GM21717 (cell line): ENCODE measurements at regions not wholly inside any gene's neighbourhood (a gene's known extent, or its start where the extent isn't known, plus 50 kb on each side); places are given as distances from the start of the nearest gene placed in this dataset.

Source experiments
- ATAC-seq: cut with Tn5 transposase; IDR thresholded peaks from one replicate; pipeline ENCODE4 v1.9.1; 2021; ENCODE audit warnings: mild to moderate bottlenecking, moderate library complexity; ENCODE audit not compliant: unreplicated experiment

DNA sequence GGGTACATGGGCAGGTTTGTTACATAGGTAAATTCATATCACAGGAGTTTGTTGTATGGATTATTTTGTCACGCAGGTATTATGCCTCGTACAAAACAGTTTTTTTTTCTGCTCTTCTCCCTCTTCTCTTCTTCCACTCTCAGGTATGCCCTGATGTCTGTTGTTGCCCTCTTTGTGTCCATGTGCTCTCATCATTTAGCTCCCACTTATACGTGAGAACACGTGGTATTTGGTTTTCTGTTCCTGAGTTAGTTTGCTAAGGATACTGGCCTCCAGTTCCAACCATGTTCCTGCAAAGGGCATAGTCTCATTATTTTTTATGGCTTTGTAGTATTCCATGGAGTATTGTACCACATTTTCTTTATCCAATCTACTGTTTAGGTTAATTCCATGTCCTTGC is 65.7 kb downstream of the UNC5CL start:
- no peak for ATAC-seq

DNA sequence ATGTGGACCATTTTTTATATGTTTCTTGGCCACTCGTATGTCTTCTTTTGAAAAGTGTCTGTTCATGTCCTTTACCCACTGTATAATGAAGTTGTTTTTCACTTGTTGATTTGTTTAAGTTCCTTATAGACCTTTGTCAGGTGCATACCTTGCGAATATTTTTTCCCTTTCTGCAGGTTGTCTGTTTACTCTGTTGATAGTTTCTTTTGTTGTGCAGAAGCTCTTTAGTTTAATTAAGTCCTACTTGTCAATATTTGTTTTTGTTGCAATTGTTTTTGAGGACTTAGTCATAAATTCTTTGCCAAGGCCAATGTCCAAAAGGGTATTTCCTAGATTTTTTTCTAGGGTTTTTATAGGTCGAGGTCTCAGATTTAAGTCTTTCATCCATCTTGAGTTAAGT is 66.2 kb downstream of the UNC5CL start:
- ATAC-seq = no peak

DNA sequence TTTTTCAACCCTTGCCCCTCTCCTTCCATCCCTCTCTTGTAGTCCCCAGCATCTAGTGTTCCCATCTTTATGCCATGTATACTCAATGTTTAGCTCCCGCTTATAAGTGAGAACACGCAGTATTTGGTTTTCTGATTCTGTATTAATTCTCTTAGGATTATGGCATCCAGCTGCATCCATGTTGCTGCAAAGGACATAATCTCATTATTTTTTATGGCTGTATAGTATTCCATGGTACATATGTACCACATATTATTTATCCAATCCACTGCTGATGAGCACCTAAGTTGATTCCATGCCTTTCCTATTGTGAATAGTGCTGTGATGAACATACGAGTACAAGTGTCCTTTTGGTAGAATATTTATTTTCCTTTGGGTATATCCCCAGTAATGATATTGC is 66.8 kb downstream of the UNC5CL start:
- no peak for ATAC-seq

DNA sequence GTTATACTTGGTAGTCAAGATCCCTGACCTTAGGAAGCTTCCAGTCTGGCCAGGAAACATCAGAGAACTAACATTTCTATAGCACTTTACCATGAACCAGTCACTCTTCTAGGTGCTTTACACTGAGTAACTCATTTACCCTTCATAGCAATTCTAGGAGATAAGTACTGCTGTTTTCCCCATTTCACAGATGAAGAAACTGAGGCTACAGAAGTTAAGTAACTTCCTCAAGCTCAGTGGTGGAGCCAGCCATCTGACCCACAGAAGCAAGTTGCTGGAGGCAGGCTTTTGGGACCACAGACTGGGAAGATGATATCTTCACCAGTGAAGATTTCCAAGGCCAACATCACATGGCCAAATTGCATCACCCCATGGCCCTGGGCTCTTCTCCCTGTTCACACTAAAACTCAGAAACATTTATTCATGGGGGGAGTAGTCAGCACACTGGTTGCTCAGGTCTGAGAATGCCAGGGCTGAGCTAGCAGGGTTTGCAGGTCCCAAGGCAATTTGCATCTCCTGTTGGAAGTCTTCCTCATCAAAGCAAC is 70.3 kb downstream of the UNC5CL start:
- no peak for ATAC-seq

DNA sequence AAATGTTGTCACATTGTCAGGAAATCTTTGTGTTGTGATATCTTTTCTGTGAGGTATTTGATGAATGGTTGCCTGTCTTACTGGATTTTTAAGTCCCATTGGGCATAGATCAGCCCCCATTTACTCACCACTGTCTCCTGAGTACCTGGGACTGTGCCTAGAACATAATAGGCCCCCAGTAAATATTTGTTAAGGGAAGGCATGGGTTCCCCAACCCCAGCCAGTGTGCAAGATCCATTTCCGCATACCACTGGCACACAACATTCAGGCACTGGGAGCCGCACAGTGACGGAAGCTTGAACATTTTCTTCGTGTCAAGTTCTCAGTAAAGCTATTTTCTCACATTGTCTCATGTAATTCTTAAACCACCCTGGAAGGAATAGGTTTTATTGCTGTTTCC is 72.2 kb downstream of the UNC5CL start:
- no peak for ATAC-seq

DNA sequence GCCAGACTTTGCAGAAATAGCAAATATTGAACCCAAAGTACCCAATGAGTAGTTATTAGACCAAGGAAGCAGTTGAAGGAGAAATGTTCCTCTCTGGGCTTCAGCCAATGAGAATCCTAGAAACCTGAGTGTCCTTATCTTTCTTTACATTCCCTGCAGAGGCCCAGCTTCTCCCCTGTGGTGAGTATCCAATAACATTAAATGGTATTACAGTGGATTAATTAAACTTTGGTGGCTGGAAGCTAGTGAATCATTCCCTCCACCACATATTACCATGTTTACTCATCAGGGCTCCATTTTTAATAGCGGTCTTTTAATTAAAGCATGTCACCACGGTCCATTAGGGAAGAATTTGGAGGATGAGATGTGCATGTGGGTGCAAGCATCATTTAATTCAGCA is 74.0 kb downstream of the UNC5CL start:
- ATAC-seq = no peak

DNA sequence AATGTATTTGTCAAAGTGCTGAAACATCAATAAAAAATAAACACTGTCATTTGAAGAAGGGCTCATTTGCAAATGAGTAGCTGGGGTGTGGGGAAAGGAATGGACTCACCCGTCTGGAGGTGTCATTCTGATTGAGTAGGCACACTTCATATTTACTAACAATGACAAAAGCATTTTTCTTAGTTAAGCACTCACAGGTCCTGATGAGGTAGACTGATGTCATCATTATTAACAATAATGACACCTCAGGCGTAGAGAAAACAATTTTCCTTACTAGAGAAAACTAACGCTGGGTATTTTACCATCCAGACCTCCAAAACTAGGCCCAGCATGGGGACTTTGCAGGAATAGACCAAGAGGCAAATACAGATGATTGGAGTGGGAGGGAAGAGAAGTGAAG is 76.0 kb downstream of the UNC5CL start:
- ATAC-seq = no peak

DNA sequence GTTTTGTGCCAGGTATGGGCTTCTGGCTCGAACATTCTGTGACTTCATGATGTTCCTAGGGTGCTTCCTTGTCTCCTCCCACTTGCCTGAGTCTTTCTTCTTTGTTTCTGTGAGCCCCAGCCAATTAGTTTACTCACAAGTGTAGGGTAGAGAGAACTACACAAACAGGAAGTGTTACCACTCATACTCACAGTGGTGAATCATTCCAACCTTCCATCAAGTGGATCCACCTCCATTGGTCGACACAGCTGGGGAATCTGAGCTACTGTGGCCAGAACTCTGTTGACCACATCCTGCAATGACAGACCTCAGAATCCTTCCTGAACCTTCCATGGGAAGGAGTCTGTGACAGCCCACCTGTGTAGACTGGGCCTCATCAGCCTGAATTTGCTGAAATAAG is 76.8 kb downstream of the UNC5CL start:
- ATAC-seq = no peak

DNA sequence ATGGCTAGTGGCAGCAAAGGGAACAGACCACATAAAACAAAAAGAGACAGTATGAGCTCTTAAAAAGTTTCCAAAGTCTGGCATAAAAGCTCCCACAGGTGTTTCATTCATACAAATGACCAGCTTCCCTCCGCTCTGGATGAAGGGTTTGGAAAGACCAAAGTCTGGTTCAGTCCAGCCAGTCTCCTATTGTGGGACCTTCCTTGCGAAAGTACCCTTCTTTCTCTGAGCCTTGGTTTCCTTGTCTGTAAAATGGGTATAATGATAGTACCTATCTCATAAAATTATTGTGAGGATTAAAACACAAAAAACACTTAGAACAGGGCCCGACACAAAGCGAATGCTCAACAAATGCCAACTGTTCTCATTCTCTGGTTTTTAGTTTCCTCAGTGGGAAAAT is 77.2 kb downstream of the UNC5CL start:
- no peak for ATAC-seq

DNA sequence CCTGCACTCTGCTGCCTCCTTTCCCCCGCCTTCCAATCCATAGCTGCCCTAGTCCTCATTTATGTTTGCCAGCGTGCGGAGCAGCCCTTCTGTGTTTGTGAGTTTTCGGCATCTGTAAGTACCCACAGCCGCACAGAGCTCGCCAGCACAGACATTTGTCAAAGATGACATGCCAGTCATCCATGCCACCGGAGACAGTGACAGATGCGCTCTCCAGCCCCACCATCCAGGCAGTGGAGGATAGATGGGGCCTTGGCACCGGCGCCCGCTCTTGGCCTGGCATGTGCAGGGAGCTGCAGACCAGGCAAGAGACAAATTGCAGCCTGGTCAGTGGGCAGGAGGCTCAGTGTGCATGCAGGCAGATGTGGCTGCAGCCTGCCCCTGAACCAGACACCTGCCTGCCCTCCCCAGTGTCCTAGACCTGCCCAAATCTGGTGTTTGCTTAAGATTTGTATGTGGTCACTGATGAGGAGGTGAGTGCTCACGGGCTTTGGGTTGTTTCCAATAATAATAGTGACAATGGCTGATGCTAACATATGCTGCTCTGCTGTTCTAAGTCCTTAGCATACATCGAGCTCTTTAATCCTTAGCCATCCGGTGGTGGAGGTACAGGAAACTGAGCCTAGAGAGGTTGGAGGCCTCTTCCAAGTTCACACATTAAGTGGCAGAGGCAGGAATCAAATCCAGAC is 78.1 kb downstream of the UNC5CL start:
- ATAC-seq = no peak

DNA sequence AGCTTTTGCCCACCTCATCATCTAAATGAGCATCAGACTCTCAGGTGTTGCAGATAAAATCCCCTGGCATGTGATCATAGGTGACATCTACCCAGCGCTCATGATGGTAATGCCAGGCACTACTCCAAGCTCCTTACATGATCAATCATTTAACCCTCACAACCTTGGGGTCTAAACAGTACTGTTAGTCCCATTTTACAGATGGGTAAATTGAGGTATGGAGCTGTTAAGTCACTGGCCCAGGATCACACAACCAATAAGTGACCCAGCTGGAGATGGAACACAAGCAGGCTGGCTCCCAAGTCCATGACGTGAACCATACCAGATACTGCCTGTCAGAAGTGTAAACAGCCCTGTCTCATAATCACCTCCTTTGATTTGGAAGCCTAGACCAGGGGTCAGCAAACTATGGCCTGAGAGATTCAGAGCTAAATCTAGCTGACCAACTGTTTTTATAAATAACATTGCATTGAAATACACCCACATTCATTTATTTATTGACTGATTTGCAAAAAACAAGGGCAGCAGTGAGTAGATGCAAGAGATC is 79.2 kb downstream of the UNC5CL start:
- ATAC-seq = no peak

DNA sequence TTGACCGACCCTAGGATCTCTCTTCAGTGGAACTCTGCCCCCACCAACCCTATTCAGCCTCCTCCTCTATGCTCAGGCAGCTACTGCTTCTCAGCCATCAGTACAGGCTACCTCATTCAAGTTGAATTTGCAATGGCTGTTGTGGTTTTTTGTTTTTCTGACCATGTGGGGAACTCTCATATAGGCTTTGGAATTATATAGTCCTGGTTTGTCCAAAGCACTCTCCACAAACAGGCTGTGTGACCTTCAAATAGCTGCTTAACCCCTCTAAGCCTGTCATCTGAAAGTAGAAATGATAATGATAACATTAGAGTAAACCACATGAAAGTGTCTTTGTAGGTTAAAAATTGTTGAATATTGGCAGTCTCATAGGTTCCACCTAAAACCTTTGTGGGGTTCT is 80.3 kb downstream of the UNC5CL start:
- no peak for ATAC-seq

DNA sequence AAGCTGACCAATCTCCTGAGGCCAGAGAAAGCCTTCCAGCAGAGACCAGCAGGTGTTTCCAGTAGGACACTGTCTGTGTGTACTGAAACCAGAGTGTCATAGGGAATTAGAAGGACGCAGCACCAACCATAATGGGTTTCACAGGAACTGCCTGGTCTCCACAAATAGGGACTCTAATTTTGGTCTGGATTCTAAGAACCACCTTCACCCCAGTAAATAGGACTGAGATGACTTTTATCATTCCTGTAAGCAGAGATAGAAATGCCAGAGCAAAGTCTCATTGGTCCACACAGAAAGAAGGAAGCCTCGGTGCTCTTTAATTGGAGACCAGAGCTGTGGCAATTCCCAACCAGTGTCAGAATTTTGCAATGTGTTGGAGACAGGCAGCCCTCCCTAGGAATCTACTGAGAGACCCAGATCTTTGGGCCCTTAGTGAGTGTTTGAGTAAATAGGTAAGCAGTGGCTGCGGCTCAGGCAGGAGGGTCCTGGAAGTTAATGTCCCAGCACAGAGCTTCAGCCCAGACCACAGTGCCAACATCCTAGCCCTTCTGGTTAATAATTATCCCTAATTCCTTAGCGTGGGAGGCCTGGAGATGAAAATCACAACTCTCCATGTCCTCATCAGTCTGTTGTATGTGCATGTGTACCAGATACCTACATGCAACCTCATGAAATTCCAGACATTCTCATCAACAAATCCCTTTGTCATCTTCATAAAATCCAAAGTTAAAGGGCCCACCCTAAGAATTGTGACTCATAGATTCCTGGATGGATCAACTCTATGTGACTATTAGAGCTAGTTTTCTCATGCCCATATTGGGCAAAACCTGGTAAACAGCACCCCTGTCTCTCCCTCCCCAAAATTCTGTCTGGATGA is 81.2 kb downstream of the UNC5CL start:
- no peak for ATAC-seq

DNA sequence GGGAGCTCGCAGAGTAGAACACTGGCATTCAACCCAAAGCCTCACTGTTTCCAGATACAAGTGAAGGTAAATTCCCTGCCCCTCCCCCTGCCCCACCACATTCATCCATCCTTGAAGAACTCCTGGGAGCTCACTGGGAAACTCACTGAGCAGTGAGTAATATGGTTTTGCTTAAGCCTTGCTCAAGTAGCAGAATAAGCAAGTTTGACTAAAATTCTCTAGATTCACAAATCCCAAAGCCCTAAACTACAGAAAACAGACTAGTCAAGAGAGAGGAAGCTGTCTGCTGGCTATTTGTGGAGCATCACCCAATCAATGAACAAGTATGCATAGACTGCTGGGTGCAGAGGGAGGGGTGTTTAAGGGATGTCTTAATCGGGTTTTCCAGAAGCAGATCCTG is 82.1 kb downstream of the UNC5CL start:
- no peak for ATAC-seq

DNA sequence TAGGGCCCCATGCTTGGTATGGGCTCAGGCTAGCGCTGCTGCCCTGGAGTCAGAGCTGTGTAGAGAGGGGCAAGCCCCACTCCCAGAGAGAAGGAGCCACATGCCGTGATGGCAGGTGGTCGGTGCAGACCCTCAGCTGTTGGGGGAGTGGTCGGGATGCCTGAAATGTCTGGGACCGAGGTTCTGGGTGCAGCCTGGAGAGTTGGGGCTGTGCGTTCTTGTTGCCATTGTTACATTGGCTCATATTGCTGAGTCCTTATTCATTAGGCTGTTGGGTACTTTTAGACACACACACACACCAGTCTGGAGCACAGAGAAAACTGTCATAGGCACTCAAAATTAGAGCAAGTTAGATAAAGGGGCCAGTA is 83.9 kb downstream of the UNC5CL start:
- ATAC-seq = no peak

DNA sequence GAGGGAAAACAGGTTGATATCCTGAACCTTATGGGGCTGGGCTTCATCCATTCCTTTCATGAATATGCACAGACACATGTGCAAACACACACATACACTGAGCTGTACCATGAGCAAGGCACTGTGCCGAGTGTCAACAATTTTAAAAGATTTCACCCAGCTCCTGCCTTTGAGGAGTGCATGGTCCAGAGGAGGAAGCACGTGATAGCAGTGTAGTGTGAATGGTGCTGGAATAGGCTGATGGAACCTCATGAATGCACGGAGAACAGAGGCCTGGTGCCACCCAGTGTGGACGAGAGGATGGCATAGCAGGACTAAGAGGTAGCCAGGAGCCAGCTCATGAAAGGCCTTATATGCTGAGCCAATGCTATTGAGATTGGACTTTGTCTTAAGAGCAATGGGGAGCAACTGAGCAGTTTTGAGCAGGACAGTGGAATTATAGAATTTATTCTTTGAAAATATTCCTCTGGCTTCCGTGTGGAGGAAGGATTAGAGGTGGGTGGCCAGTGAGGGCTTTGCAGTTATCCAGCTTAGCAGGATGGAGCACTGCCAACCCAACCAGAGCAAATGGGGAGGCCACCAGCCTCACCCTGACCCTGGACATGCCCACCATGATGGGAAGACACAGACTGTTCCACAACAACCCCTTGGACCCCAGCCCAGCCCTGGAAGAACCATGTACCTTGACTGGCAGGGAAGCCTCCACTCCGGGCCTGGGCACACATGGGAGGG is 84.4 kb downstream of the UNC5CL start:
- ATAC-seq = no peak

DNA sequence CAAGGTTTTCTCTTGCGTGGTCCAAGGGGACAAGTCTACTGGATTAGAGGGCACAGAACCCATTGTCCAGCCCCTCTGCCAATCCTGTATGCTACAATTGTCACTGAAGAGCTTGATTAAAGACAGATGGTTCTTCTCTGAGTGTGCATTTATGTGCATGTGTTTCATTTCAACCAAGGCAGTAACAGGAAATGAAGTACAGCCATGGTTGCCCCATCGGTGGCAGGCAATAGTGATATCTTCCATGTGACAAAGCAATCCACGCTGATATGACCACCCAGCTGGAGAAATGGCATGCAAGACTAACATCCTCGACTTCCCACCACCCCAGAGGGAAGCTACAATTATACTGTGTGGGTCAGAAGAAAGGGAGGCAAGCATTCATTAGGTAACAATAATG is 85.5 kb downstream of the UNC5CL start:
- ATAC-seq = no peak

DNA sequence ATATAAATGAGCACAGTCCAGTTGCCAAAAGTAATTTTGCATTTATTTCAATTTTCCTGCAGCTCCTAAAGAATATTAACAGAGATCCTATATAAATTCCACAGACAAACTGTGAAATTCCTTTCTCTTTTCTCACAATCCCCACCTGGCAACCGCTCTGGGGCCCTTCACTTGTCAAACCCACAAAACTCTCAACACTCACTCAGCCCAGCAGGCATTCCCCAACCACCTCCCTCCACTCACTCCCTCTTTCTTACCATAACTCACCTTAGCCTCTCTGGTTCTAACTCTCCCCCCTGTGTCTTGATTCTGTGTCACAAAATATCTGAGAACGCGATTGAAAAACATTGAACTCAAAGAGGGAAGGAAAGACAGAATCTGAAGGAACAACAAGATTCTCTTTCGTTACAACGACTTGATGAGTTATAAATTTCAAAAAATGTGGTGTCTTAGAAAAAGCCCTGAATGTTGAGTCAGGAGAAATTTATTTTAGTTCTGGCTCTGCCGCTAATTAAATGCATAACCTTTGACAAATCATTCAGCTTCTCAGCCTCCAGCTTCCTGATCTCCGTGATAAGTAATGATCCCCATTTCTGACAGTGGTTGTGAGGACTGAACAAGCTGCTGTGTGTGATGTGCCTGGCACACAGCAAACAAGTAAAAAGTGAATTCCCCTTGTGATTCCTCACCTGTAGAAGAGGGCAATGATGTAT is 87.9 kb downstream of the UNC5CL start:
- no peak for ATAC-seq

DNA sequence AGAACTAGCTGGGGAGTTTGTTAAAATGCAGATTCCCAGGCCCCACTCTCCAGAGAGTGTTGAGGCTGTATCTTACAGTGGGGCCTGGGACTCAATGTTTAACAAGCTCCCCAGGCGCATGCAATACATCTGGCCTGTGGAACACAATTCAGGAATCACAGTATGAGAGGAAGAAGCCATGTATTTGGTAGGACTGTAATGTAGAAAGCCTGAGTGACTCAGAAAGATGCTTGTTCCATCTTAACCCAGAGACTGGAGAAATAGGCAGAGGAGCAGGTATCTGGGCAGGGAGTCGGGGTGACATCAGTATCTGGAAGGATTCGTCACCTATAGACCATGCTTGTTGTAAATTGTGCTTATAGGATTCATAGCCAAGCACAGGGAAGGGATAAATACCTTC is 90.5 kb downstream of the UNC5CL start:
- no peak for ATAC-seq

DNA sequence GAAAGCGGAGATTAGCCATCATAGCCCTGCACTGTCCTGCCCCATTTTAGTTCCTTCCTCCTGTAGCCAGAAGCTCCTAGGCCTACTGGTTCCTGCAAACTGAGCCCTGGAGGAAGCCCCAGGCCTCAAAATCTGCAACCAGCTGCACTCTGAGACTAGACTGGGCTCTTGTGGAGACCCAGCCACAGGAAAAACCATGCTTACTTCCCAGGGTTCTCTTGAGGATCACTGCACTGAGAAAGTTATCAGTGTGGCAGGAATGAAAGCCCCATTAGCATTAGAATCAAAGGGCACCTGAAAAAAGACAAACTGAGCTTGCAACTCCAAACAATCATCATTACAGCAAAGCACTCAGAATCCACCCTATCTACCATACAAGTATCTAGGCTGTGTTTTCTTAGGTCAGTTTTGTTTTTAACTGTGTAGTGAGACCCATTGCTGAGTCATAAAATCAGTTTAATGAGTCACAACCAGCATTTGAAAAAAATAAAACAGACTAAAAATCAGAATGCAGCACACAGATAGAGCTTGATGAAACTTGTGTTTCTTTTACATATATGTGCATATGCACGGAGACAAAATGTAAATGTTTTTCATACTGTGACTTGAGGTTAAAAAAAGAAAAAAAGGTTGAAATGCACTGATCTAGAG is 91.0 kb downstream of the UNC5CL start:
- no peak for ATAC-seq
